Hepatocyte (in vitro differentiated cells): ENCODE measurements at regions not wholly inside any gene's neighbourhood (a gene's known extent, or its start where the extent isn't known, plus 50 kb on each side); places are given as distances from the start of the nearest gene placed in this dataset.

Experiments
- EZH2phosphoT487 ChIP-seq: fragments of 200-600 bp; sonication (generic); IDR thresholded peaks from one replicate; pipeline ENCODE4 v1.6.1; 2018; ENCODE audit warnings: antibody characterized with exemption, mild to moderate bottlenecking, low read depth, moderate library complexity; ENCODE audit not compliant: unreplicated experiment, severe bottlenecking
- TF ChIP-seq, protein P1 (sequence below): fragments of 200-600 bp; sonication (generic); IDR thresholded peaks from 2 replicates; pipeline ENCODE4 v1.5.1; 2016; ENCODE audit warnings: antibody characterized with exemption, mild to moderate bottlenecking; ENCODE audit not compliant: poor library complexity

DNA sequence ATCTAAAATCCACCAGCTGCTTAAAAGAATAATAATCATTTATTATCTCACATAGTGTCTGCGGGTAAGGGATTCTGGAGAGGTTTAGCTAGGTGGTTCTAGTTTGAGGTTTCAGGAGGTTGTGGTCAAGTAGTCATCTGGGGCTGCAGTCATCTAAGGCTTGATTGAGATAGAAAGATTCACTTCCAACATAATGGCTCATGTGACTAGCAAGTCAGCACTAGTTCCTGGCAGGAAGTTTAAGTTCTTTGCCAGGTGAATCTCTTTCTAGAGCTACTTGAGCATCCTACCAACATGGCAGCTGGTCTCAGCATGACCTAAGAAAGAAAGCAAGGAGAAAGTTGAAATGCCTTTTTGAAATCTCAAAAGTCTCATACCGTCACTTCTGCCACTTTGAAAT lies 128.8 kb downstream of the EDN1 start:
- TF ChIP-seq, protein P1, sequence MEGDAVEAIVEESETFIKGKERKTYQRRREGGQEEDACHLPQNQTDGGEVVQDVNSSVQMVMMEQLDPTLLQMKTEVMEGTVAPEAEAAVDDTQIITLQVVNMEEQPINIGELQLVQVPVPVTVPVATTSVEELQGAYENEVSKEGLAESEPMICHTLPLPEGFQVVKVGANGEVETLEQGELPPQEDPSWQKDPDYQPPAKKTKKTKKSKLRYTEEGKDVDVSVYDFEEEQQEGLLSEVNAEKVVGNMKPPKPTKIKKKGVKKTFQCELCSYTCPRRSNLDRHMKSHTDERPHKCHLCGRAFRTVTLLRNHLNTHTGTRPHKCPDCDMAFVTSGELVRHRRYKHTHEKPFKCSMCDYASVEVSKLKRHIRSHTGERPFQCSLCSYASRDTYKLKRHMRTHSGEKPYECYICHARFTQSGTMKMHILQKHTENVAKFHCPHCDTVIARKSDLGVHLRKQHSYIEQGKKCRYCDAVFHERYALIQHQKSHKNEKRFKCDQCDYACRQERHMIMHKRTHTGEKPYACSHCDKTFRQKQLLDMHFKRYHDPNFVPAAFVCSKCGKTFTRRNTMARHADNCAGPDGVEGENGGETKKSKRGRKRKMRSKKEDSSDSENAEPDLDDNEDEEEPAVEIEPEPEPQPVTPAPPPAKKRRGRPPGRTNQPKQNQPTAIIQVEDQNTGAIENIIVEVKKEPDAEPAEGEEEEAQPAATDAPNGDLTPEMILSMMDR = no peak
- TF ChIP-seq EZH2phosphoT487 = no peak
